Prostate gland (tissue), 2 donors: ENCODE measurements at regions not wholly inside any gene's neighbourhood (a gene's known extent, or its start where the extent isn't known, plus 50 kb on each side); places are given as distances from the start of the nearest gene placed in this dataset.

Experiments
- POLR2A ChIP-seq: fragments of 450-650 bp; IDR thresholded peaks from one replicate; pipeline ENCODE4 v1.6.1; 2016; ENCODE audit warnings: antibody characterized with exemption, mild to moderate bottlenecking
- POLR2AphosphoS5 ChIP-seq: sonication (generic); formaldehyde crosslinking; IDR thresholded peaks from one replicate; pipeline ENCODE4 v1.6.1; 2017; ENCODE audit warnings: antibody characterized with exemption
- TF ChIP-seq, protein P1 (sequence below), 4 experiments: fragments of 200-600 bp in 2 of 4; fragments of 450-650 bp in 2 of 4; sonication (generic) in 2 of 4; IDR thresholded peaks; 1 replicate in 3 of 4; 2 replicates in 1 of 4; pipeline ENCODE4 v1.5.1; 2016 to 2019; ENCODE audit warnings: antibody characterized with exemption in 4 of 4, mild to moderate bottlenecking in 2 of 4, moderate library complexity in 2 of 4

DNA sequence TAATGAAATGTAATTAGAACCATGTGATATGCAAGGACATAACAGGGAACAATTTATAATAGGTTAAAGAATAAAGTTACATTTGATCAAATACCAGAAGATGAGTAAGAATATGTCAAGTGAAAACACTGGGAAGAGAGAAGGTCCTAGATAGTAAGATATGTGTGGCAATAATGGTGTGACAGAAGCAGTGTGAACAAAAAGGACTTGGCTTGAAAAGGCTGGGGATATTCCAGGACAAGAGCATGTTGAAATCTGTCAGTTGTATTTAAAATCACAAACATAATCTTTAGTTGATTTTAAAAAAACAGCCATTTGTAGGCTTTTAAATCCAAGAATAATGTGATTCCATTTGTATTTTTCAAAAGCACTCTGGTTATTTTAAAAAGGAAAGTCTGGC, 1399.9 kb upstream of the SLC39A10 start:
- TF ChIP-seq POLR2A (no peak), POLR2AphosphoS5 (no peak)
- TF ChIP-seq, protein P1, sequence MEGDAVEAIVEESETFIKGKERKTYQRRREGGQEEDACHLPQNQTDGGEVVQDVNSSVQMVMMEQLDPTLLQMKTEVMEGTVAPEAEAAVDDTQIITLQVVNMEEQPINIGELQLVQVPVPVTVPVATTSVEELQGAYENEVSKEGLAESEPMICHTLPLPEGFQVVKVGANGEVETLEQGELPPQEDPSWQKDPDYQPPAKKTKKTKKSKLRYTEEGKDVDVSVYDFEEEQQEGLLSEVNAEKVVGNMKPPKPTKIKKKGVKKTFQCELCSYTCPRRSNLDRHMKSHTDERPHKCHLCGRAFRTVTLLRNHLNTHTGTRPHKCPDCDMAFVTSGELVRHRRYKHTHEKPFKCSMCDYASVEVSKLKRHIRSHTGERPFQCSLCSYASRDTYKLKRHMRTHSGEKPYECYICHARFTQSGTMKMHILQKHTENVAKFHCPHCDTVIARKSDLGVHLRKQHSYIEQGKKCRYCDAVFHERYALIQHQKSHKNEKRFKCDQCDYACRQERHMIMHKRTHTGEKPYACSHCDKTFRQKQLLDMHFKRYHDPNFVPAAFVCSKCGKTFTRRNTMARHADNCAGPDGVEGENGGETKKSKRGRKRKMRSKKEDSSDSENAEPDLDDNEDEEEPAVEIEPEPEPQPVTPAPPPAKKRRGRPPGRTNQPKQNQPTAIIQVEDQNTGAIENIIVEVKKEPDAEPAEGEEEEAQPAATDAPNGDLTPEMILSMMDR (IDR thresholded peaks at IDR 0.05): no peak
